HEK293 (cell line): ENCODE measurements at regions not wholly inside any gene's neighbourhood (a gene's known extent, or its start where the extent isn't known, plus 50 kb on each side); places are given as distances from the start of the nearest gene placed in this dataset.

Experiments
- CTCF ChIA-PET: fragments of 350-600 bp; formaldehyde crosslinking; extraction: SDS; loops from one replicate; lab custom pipeline; 2021; ENCODE audit warnings: antibody characterized with exemption; lab: Yijun Ruan, JAX
- POLR2A ChIA-PET: fragments of 300-600 bp; formaldehyde crosslinking; extraction: SDS; loops from one replicate; lab custom pipeline; 2020; ENCODE audit warnings: antibody characterized with exemption, inconsistent platforms; lab: Yijun Ruan, JAX
- H3K27ac ChIP-seq: fragments of 200-500 bp; sonication (Bioruptor generic); 2 replicates; pipeline ENCODE4 v1.5.1; 2014; ENCODE audit warnings: low read depth, low read length, control low read depth, inconsistent platforms; ENCODE audit errors: extremely low read depth
- H3K36me3 ChIP-seq, 2 experiments: fragments of 200-500 bp in 1 of 2; sonication (Bioruptor generic) in 1 of 2; 1 replicate in 1 of 2; 2 replicates in 1 of 2; pipeline ENCODE4 v1.5.1; 2014 to 2017; ENCODE audit warnings: inconsistent platforms in 2 of 2, low read length in 2 of 2; ENCODE audit not compliant: control insufficient read depth in 2 of 2, insufficient read depth in 1 of 2
- H3K4me1 ChIP-seq: fragments of 200-500 bp; sonication (Bioruptor generic); 2 replicates; pipeline ENCODE4 v1.5.1; 2014; ENCODE audit warnings: mild to moderate bottlenecking, low read length, inconsistent platforms; ENCODE audit not compliant: control insufficient read depth, insufficient read depth
- H3K4me3 ChIP-seq: 2 replicates; pipeline ENCODE4 v1.5.1; 2011; ENCODE audit warnings: low read depth, mild to moderate bottlenecking, control low read depth, low read length, moderate library complexity
- H3K9me3 ChIP-seq: fragments of 200-500 bp; sonication (Bioruptor generic); 2 replicates; pipeline ENCODE4 v1.5.1; 2014; ENCODE audit warnings: low read depth, low read length, inconsistent platforms; ENCODE audit not compliant: control insufficient read depth, insufficient read depth
- BCL11A ChIP-seq: fragments of 450-650 bp; formaldehyde crosslinking; IDR thresholded peaks from 2 replicates; pipeline ENCODE4 v1.5.1; 2016; ENCODE audit warnings: low read depth, missing biosample characterization, missing genetic modification characterization
- KLF17 ChIP-seq: fragments of 450-650 bp; formaldehyde crosslinking; IDR thresholded peaks from 2 replicates; pipeline ENCODE4 v1.5.1; 2016; ENCODE audit warnings: missing biosample characterization, missing genetic modification characterization
- PRDM10 ChIP-seq: fragments of 450-650 bp; formaldehyde crosslinking; IDR thresholded peaks from 2 replicates; pipeline ENCODE4 v1.5.1; 2016; ENCODE audit warnings: missing biosample characterization, missing genetic modification characterization
- RBAK ChIP-seq: fragments of 450-650 bp; formaldehyde crosslinking; IDR thresholded peaks from 2 replicates; pipeline ENCODE4 v1.5.1; 2016; ENCODE audit warnings: missing biosample characterization, missing genetic modification characterization
- SETDB1 ChIP-seq: IDR thresholded peaks from one replicate; pipeline ENCODE4 v1.6.1; 2017; ENCODE audit warnings: mild to moderate bottlenecking, low read length, moderate library complexity, mixed read lengths; ENCODE audit not compliant: insufficient read length
- ZBTB11 ChIP-seq: fragments of 450-650 bp; formaldehyde crosslinking; conservative IDR thresholded peaks from 2 replicates; pipeline ENCODE4 v1.5.1; 2016; ENCODE audit warnings: low read depth, missing biosample characterization, missing genetic modification characterization
- ZNF148 ChIP-seq: fragments of 450-650 bp; formaldehyde crosslinking; IDR thresholded peaks from 2 replicates; pipeline ENCODE4 v1.5.0; 2017; ENCODE audit warnings: missing biosample characterization, missing genetic modification characterization, borderline replicate concordance
- ZNF175 ChIP-seq: fragments of 450-650 bp; formaldehyde crosslinking; IDR thresholded peaks from 2 replicates; pipeline ENCODE4 v1.5.1; 2016; ENCODE audit warnings: missing biosample characterization, missing genetic modification characterization
- ZNF266 ChIP-seq: fragments of 450-650 bp; formaldehyde crosslinking; IDR thresholded peaks from 2 replicates; pipeline ENCODE4 v1.5.1; 2016; ENCODE audit warnings: missing biosample characterization, missing genetic modification characterization, low read depth
- ZNF433 ChIP-seq: fragments of 450-650 bp; formaldehyde crosslinking; IDR thresholded peaks from 2 replicates; pipeline ENCODE4 v1.5.1; 2016; ENCODE audit warnings: missing biosample characterization, missing genetic modification characterization, low read depth
- ZNF521 ChIP-seq: fragments of 450-650 bp; formaldehyde crosslinking; IDR thresholded peaks from 2 replicates; pipeline ENCODE4 v1.5.1; 2017; ENCODE audit warnings: missing biosample characterization, mild to moderate bottlenecking, missing genetic modification characterization
- ZNF701 ChIP-seq: fragments of 450-650 bp; formaldehyde crosslinking; IDR thresholded peaks from 2 replicates; pipeline ENCODE4 v1.5.1; 2016; ENCODE audit warnings: missing biosample characterization, missing genetic modification characterization
- ZNF776 ChIP-seq: fragments of 450-650 bp; formaldehyde crosslinking; IDR thresholded peaks from 2 replicates; pipeline ENCODE4 v1.5.0; 2017; ENCODE audit warnings: missing biosample characterization, missing genetic modification characterization, borderline replicate concordance
- ZNF791 ChIP-seq: fragments of 450-650 bp; formaldehyde crosslinking; IDR thresholded peaks from 2 replicates; pipeline ENCODE4 v1.5.1; 2016; ENCODE audit warnings: missing biosample characterization, missing genetic modification characterization
- TF ChIP-seq, protein P1 (sequence below): fragments of 450-650 bp; formaldehyde crosslinking; IDR thresholded peaks from 2 replicates; pipeline ENCODE4 v1.5.1; 2016; ENCODE audit warnings: missing biosample characterization, missing genetic modification characterization
- TF ChIP-seq, protein P2 (sequence below): fragments of 450-650 bp; formaldehyde crosslinking; IDR thresholded peaks from 2 replicates; pipeline ENCODE4 v1.5.1; 2017; ENCODE audit warnings: missing biosample characterization, missing genetic modification characterization

DNA sequence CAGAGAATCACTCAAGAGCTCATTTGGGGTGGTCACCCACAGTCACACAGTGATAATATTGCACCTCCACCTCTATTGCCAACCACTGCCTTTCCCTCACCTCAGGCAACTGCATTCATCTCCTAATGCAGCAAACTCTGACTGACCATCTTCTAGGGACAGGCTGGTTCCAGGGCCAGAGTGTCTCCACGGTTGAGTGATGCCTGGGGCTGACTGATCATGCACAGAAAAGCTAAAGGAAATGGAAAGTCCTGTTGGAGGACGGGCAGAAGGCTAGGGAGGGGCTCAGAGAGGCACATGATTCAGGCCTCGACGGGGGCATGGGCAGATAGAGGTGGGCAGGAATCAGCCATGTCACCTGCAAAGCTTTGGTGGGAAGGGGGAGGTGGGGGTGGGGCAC lies 127.1 kb upstream of the TNS3 start (continued):
- no peak for TF ChIP-seq ZNF175
- TF ChIP-seq ZBTB11 (tag by site-specific recombination), result no peak
- TF ChIP-seq KLF17 (tag by site-specific recombination), result no peak
- no peak for TF ChIP-seq RBAK
- TF ChIP-seq ZNF791 (tag by site-specific recombination), result no peak
- TF ChIP-seq ZNF776 (tag by site-specific recombination), result no peak

DNA sequence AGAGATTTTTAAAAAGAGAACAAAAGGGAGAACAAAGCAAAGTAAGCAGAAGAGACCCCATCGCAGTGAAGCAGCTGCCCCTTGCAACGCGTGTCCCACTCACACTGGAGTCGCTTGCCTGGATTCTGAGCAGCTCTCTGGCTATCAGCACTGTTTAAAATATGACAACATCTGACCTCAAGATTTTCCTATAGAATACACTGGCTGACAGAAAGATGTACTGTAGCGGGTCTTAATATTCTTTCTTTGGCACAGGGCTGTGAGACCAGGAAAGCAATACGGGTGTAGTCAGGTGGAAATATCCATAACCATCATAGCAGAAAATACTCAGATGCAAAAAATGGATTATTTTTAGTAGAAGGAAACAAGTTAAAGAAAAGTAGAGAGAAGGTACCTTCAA lies 125.7 kb upstream of the TNS3 start:
- Histone ChIP-seq H3K4me3 (no peak overlapping the region), H3K9me3 (no peaks in the 10 kb centered on the region), H3K27ac (no peak overlapping the region), H3K36me3 (no peaks in the 10 kb centered on the region), H3K4me1 (no peaks in the 10 kb centered on the region)
- ChIA-PET POLR2A (no interaction called here), CTCF (no interaction called here)
- no peak for TF ChIP-seq BCL11A (tag by site-specific recombination)
- no peak for TF ChIP-seq ZNF521
- no peak for TF ChIP-seq ZNF266 (tag by site-specific recombination)

GRCh38 chr7:47704936-47705335 lies 123.0 kb upstream of the TNS3 start:
- Histone ChIP-seq H3K36me3 (no peaks in the 10 kb centered on the region), H3K4me1 (no peaks in the 10 kb centered on the region), H3K4me3 (no peak overlapping the region), H3K27ac (no peak overlapping the region), H3K9me3 (no peaks in the 10 kb centered on the region)
- ChIA-PET CTCF (no interaction called here), POLR2A (no interaction called here)
- TF ChIP-seq PRDM10 (no peak), SETDB1 (no peak), ZNF791 (tag by site-specific recombination) (no peak), ZNF433 (no peak), ZNF148 (tag by site-specific recombination) (no peak), ZNF701 (tag by site-specific recombination) (no peak)
- TF ChIP-seq, protein P1, sequence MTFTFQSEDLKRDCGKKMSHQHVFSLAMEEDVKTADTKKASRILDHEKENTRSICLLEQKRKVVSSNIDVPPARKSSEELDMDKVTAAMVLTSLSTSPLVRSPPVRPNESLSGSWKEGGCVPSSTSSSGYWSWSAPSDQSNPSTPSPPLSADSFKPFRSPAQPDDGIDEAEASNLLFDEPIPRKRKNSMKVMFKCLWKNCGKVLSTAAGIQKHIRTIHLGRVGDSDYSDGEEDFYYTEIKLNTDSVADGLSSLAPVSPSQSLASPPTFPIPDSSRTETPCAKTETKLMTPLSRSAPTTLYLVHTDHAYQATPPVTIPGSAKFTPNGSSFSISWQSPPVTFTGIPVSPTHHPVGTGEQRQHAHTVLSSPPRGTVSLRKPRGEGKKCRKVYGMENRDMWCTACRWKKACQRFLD (tag by site-specific recombination), result no peak
- TF ChIP-seq, protein P2, sequence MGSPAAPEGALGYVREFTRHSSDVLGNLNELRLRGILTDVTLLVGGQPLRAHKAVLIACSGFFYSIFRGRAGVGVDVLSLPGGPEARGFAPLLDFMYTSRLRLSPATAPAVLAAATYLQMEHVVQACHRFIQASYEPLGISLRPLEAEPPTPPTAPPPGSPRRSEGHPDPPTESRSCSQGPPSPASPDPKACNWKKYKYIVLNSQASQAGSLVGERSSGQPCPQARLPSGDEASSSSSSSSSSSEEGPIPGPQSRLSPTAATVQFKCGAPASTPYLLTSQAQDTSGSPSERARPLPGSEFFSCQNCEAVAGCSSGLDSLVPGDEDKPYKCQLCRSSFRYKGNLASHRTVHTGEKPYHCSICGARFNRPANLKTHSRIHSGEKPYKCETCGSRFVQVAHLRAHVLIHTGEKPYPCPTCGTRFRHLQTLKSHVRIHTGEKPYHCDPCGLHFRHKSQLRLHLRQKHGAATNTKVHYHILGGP (tag by site-specific recombination), result no peak
